Stimulated activated CD8-positive, alpha-beta memory T cell treated with anti-CD3 and anti-CD28 coated beads, Interleukin-4, amount 100 ng/mL, for 1 hour (primary cell): ENCODE measurements at regions not wholly inside any gene's neighbourhood (a gene's known extent, or its start where the extent isn't known, plus 50 kb on each side); places are given as distances from the start of the nearest gene placed in this dataset.

Source experiments
- DNase-seq, 2 donors: peaks; one replicate each; pipeline ENCODE4 v3.0.0-alpha.2; 2020; ENCODE audit warnings: low read depth in 2 of 2, low spot score in 1 of 2

DNA sequence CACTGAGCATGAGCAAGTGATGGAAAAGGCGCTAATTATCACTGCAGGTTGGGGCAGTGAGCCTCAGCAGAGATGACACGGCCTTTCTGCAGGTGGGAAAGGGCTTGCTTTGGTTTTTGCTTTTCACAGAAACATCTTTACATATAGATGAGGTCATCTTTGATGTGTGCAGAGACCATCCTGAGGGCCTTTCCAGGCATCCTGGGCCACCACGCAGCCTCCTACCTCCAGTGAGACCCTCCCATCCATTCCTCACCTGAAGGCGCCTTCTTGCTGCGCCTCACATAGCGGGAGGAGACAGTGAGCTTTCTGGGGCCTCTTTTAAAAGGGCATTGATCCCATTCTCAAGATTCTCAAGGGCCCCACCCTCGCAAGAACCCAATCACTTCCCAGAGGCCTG, 235.3 kb upstream of the RAB6C start:
- no peak for DNase-seq

DNA sequence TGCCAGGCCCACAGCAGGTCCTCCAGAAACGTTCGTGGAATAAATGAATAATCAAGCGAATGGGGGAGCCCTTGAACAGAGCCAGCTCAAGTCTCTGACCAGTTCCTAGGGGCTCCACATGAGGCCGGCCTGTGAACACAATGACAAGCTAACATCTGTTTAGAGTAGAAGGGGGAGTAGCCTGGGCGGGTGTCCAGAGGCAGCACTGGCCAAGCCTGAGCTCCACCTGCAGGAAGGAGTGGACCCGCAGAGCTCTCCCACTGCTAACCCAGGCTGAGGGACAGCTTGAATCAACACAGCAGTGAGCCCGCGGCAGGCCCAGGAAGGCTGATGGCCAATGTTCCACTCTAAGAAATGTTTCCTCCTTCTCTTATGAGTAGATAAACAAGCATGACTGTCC, 234.8 kb upstream of the RAB6C start:
- no peak for DNase-seq

DNA sequence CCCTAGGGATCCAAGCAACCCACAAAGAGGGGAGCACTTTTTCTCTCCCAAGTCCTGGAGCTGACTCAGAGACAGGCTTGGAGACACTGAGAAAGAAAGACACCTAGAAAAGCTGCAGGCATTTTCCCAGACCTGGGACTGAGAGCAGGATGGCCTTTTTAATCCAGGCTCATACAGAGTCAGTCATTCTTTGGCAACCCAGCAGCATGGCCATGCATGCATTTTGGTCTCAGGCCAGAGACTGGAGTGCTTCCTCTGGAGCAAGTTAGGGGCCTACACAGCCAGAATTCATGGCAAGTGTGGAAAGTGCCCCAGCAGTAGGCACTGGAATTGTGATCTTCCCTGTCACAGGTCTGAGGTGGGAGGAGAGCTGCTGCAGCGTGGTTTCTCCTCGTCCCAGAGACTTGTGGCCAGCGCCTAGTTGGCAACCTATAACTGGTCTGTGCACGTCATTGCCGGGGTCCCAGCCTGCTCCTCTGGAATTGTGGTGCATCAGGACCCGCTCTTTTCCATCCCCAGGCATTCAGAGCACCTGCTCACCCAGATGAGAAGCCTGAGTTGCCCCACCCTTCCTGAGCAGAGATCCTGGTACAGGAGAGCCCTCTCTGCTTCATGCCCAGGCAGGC, 231.9 kb upstream of the RAB6C start:
- no peak for DNase-seq

DNA sequence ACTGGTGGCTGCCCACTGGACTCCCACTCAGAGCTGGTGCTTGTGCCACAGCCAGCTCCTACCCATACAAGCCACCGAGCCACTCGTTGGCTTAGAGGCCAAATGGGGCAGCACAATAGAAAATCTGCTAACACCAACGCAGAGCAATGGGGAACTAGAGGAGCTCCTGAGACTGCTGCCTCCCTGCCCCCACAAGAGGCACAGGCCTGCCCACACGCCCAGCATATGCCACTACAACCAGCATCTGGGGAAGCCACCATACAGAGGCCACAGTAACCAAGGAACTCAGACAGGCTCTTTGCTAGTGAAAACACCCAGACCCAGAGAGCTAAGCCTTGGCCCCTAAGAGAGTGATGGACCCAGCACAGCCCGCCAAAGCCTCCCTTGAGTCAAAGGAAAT, 231.2 kb upstream of the RAB6C start:
- no peak for DNase-seq

DNA sequence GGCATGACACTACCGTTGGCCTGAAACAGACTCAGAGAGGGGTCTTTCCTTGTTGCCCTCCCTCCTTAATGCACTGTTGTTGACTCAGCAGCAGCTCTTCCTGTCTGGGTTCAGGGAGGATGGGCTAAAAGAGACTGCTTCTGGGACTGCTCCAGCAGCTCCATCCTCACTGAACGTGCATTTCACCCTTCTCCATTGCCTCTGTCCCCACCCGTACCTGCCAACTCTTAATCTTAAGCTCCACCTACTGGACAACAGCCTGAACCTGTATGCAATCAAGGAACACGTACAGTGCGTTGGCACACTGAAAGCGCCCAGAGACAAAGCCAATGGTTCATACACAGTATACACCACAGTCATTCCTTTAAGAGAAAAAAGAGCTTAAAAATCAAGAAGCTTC, 230.8 kb upstream of the RAB6C start:
- no peak for DNase-seq

DNA sequence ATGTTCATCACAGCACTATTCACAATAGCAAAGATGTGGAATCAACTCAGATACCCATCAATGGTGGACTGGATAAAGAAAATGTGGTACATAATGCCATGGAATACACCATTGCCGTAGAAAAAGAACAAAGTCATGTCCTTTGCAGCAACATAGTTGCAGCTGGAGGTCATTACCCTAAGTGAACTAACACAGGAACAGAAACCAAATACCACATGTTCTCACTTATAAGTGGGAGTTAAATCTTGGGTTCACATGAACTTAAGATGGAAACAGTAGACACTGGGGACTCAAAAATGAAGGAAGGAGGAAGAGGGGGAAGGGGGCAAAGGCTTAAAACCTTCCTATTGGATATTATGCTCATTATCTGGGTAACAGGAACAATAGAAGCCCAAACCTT, 228.1 kb upstream of the RAB6C start:
- DNase-seq: no peak

DNA sequence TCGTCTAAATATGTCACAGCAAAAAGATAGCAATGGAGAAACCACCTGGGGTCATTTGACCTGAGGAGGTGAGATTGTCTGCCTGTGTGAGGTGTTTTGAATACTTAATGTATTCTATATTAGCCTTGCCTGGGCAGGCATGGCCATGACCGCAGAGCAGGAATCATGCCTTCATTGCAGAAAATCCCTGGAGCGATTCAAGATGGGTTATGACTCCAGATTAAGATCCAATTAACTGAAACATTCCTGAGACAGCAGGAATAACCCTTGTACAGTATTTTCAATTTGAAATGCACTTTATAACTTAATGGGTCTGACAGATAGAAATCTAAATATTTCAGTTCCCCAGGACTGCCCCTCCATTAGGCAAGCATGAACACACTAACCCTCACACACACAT, 227.3 kb upstream of the RAB6C start:
- DNase-seq: no peak

DNA sequence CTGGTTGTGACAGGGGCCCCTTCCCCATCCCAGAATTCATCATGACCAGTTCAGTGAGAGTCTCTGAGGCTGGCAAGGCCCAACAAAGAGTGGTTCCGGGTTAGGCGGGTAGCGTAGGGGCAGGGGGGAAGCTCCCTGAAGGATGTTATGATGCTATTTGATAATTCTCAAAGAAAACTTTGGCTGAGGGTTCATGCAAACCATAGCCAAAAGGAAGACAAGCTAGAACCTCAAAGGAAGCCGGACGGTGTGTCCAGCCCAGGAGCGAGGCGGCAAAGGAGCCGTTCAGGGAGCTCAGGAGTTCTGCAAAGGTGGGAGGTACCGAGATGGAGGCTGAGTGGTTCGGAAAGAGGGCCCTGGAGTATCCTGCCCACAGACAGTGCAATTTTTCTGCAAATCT, 226.8 kb upstream of the RAB6C start:
- DNase-seq: no peak

DNA sequence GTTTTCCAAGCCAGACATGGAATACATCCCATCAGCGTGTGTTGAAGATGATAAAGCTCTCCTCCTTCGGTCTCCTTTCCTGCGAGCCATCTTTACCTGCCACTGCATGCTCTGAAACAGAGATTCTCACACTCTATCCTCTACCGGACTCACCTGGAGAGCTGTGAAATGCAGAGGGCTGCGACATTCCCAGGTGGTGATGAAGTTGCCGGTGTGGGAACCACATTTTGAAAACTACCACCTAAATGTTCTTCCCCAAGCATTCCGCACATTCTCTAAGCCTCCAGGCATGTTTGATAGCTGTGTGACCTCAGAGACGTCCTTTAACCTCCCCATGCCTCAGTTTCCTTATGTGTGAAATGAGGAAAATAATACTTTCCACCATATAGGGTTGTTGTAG, 226.2 kb upstream of the RAB6C start:
- no peak for DNase-seq

DNA sequence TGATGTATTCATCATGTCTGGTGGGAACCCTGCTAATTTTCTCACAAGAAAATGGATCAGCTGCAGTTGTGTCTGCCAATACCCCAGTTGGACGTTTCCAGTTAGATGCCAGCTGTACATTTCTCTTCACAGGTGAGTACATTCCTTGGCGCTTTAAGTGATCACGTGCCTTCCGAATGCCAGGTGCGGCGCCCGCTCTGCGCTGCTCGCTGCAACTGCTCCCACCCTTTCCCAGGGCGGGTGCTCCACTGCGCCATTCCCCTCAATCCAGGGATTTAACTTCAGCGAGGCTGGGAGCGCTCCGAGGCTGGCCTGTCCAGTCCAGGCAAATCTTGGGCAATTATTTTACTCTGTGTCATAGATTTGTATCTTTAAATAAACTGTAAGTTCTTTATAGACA, 225.0 kb upstream of the RAB6C start:
- DNase-seq: no peak

DNA sequence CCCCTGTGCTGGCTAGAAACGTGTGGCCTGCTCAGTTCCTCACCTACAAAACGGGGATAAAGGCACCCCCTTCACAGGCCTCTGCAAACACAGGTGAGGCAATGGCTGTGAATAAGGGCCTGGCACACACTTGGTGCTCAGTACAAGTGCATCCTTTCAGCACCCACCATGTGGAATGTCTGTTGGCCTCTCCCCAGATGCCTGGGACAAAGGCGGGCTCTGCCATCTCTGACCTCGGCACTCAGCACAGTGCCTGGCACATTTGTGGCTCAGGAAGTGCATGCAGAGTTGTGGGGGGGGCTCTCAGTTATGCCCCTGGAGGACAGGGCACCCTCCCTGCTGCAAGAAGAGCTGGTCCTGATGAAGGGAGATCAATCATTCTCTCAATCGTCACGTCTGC, 224.6 kb upstream of the RAB6C start:
- DNase-seq: no peak

DNA sequence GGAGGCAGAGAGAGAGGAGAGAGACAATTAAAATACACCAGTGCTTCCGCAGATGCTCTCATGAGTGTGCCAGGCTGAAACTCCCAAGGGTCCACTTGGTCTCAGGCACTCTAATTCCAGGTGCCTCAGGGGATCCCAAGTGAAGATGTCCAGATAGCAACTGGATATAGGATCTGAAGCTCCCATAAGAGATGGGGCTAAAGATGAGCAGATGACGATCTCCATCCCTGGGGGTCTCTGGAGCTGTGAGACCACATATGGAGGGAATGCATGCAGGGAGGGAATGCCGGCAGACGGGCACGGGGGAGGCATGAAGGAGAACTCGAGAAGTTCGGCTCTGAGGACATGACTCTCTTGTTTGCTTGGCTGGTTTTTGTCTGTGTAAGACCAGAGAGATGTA, 223.7 kb upstream of the RAB6C start:
- DNase-seq: no peak

DNA sequence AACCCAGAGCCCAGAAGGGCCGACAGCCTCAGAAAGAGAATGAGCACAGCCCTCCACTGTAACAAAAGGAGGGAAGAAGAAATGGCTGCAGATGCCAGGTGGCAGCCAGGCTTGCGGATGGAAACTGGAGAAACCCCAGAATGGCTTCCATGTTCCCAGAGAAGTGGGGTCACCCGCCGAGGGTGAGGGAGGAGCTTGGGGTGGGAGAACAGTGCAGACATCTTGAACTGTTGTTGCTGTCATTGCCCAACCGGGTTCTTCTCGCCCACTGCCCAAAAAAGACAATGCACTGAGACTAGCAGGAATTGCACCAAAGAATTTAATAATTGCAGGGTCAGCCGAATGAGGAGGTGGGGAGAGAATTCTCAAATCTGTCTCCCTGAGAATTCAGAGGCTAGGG, 223.2 kb upstream of the RAB6C start:
- no peak for DNase-seq

DNA sequence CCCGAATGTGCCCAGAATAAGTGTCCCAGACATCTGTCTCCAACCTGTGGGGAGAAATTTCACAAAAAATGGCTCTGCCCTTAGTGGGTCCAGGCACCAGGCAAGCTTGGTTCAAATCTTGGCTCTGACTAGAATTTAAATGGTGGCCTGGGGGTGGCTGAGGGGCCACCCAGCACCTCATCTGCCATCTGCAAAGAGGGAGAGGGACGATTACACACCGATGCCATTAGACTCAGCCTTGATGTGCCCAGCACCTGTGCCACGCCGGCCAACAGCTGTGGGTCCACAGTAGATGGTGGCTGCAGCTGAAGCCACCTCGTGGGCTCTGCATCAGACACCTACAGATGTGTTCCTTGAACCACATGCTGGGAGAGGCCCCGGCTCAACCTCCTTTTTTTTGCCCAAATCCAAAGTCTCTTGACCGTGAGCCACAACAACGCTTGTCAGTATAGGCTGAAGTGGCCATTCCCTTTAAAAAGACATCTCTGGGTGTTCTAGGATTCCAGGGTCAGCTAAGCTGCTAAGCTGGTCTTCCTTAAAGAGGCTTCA, 222.0 kb upstream of the RAB6C start:
- DNase-seq: no peak

DNA sequence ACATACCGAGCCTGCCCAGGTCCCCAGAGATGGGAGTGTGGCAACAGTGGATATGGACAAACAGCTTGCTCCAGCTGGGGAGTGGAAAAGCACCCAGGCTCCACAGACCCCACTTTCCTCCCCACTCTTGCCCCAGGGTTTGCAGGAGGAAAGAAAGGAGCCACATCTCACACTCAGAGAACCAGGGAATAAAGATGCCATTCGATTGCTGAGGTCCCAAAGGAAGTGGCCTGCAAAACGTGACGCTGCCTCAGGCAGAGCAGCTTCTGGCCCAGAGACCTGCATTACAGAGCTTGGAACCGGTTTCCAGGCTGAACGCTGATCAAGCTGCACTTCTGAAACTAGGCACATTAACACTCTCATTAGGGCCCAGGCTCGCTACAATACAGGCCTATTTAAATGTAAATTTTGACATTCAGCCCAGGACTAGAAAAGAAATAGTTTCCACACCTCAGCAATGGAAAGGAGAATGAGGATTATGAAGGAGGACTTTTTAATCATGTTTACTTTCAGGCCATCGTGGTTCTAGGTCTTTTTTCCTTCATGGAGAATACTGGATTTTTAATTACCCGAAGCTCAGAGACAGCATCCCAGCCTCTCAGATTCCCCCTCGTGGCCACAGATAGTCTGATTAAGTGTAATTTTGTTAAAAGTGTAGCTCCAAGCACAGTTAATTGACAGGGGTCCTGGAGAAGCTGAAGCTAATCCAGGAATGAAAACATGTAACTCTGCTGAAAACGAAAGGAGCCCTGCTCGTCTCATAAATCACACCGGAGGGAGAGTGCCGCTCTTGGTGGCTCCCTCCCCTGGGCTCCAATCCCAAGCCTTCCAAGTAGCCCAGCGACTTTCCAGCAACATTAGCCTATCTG, 221.3 kb upstream of the RAB6C start:
- DNase-seq: no peak

DNA sequence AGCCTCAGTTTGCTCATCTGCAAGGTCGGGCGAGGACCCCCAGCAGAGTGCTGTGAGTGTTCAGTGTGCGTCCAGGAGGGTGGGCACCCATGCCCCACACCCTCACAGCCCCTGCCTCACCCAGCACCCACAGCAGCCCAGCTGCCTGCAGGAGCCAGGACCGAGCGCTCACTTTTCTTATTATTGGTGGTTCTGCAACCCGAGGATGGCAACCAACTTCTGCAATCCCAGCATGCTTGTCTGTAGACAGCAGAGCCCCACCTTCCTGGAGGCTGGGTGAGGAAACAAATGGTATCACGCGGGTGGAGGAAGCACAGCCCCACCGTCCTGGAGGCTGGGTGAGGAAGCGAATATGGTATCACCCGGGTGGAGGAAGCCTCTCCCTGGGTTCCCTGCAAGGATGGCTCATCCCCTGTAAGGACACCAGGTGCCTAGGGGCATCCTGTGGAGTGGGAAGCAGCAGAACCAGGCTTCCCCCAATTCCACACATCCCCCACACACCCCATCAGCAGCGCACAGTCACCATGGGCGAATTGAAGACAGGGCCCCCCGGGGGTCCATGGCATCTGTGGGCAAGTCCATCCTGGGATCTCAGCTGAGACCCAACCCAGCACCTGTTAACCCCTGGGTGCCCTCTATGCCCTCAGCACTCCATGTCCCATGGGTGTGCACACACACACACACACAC, 220.5 kb upstream of the RAB6C start:
- DNase-seq: no peak

DNA sequence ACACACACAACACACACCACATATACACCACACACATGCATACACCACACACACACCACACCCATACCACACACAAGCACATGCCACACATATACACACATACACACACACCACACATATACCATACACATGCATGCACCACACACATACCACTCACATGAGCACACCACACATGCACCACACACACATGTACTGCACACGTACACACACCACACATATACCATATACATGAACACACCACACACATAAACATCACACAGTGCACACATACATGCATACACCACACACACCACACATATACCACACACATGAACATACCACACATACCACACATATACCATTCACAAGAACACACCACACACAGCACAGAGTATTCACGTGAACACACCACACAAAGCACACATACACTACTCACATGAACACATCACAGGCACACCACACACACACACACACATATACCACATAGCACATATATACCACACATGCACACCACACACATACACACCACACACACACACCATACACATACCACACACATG, 219.9 kb upstream of the RAB6C start:
- no peak for DNase-seq

DNA sequence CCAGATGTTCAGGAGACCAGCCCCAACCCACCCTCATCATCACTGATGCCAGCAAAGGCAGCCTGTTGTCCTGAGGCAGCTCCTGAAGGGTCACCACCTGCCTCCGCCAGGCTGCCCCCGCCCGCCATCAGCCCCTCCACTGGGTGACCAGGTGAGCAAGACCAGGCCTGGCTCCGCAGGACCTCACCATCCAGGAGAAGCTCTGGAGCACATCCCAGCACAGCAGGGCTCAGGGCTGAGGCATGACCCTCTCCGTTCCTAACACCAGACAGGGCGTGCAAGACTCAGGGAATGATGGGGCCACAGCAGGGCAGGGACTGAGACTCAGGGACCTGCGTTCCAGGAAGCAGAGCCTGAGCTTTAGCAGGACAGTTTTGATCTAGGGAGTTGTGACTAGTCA, 218.8 kb upstream of the RAB6C start:
- no peak for DNase-seq

DNA sequence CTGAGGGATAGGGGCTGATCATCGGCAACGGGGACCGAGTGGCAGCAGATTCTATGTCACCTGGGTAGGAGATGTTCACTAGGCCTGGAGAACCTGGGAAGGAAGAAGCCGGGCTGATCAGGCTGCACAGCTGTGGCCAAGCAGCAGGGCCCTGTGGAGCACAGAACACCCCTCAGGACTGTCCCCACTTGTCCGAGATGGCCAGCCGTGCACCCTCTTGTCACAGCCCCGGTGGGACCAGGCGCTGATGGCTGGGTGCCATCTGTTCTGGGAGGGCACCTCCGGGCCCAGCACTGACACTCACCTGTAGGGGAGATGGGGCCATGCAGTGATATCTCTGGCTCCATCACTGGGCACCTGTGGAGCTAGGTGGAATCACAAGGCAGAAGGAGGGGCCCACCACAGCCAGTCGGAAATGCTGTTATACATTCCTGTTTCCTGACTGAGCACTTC, 217.9 kb upstream of the RAB6C start:
- DNase-seq: no peak

DNA sequence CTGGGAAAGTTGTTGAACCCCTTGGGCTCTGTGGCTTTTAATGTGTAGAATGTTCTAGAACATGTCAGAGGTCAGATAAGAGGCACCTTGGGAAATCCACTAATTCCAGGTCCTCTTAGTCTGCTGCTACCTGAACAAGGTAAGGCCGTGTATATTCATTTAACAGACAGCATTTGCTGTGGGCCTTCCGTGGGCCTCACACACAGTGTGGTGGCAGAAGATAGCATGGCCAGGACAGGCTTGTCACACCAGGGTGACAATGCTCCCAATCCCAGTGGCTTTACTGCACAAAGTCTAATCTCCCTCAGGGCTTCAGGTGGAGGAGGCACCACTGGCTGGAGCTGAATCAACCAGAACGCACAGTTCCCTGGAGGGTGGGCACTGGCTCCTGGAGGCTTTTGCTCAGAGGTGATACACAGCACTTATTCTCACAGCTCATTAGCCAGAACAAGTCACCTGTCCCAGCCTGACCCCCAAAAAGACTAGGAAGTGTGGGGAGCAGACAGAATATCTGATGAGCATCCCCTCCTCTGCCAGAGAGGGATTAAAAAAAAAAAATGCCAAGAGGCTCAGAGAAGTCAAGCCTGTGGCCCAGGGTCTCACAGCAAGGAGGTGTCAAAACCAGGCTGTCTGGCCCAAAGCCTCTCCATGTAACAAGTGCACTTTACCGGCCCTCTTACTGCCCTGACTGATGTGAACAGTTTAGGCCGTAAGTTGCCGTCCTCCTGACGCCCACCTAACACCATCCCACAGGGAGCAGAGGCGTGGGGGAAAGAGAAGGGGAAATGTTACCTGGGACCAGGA, 216.9 kb upstream of the RAB6C start:
- no peak for DNase-seq
